HepG2 (cell line): ENCODE measurements at regions not wholly inside any gene's neighbourhood (a gene's known extent, or its start where the extent isn't known, plus 50 kb on each side); places are given as distances from the start of the nearest gene placed in this dataset.

Experiments used
- ATAC-seq: fragments of 200-7000 bp; cut with Tn5 transposase; 3 replicates; pipeline ENCODE4 v1.9.1; 2020; ENCODE audit warnings: mild to moderate bottlenecking, moderate library complexity
- BruUV-seq: library from RNA; stranded (reverse); fragments of 400-500 nt; replicated peaks from 2 replicates; lab custom pipeline; 2021; lab: Mats Ljungman, UMichigan
- CTCF ChIA-PET: fragments of 300-600 bp; formaldehyde crosslinking; extraction: SDS; loops from one replicate; lab custom pipeline; 2021; ENCODE audit warnings: low total read pairs, inconsistent platforms, low intra/inter-chr PET ratio; lab: Yijun Ruan, JAX
- POLR2A ChIA-PET: fragments of 350-600 bp; sonication (Branson Sonifier 250); formaldehyde crosslinking; loops from one replicate; lab custom pipeline; 2020; ENCODE audit warnings: antibody characterized with exemption, inconsistent platforms; lab: Yijun Ruan, JAX
- DNase-seq: peaks from one replicate; pipeline ENCODE4 v3.0.0-alpha.2; 2015; ENCODE audit warnings: low spot score
- FAIRE-seq: peaks from 3 replicates; lab custom pipeline; 2011; peaks lifted over from hg19 to GRCh38; lab: Jason Lieb, UNC
- H2AFZ ChIP-seq: one replicate; pipeline ENCODE4 v1.6.1; 2011; ENCODE audit warnings: low read length, inconsistent platforms
- H3K27ac ChIP-seq: fragments of 300-600 bp; 3 replicates; pipeline ENCODE4 v1.8.0; 2011; ENCODE audit warnings: mixed run types, mild to moderate bottlenecking, mixed read lengths, low read length, inconsistent platforms; ENCODE audit not compliant: insufficient read depth; ENCODE audit errors: extremely low read length
- H3K27me3 ChIP-seq, 2 experiments: fragments of 200-600 bp in 1 of 2; 2 replicates in 1 of 2; 3 replicates in 1 of 2; pipeline versions ENCODE4 v1.6.0 to v1.8.0; 2011; ENCODE audit warnings: low read length in 2 of 2, mild to moderate bottlenecking in 2 of 2, moderate library complexity in 2 of 2, inconsistent platforms in 1 of 2; ENCODE audit not compliant: insufficient read depth in 2 of 2, control insufficient read depth in 1 of 2
- H3K36me3 ChIP-seq, 2 experiments: fragments of 200-600 bp in 1 of 2; replicated peaks in 1 of 2; 2 replicates in 1 of 2; 3 replicates in 1 of 2; pipeline versions ENCODE4 v1.5.1 to v1.8.0; 2011; ENCODE audit warnings: low read length in 2 of 2, inconsistent platforms in 1 of 2; ENCODE audit not compliant: insufficient read depth in 2 of 2, control insufficient read depth in 1 of 2
- H3K4me1 ChIP-seq: 2 replicates; pipeline ENCODE4 v1.5.1; 2012; ENCODE audit warnings: low read length, inconsistent platforms; ENCODE audit not compliant: insufficient read depth
- H3K4me2 ChIP-seq: 2 replicates; pipeline ENCODE4 v1.6.0; 2011; ENCODE audit warnings: low read depth, low read length, inconsistent platforms
- H3K4me3 ChIP-seq, 3 experiments: fragments of 200-600 bp in 1 of 3; sonication (generic), shearing (Covaris generic) in 1 of 3; replicated peaks in 1 of 3; 2 replicates each; pipeline ENCODE4 v1.5.1; 2011 to 2016; ENCODE audit warnings: low read length in 3 of 3, inconsistent platforms in 2 of 3, low read depth in 2 of 3, mild to moderate bottlenecking in 2 of 3, control low read depth in 1 of 3, mixed read lengths in 1 of 3; ENCODE audit not compliant: insufficient read depth in 1 of 3
- H3K79me2 ChIP-seq: one replicate; pipeline ENCODE4 v1.6.1; 2011; ENCODE audit warnings: low read length, inconsistent platforms; ENCODE audit not compliant: insufficient read depth
- H3K9ac ChIP-seq: 2 replicates; pipeline ENCODE4 v1.6.0; 2011; ENCODE audit warnings: mild to moderate bottlenecking, low read depth, low read length, inconsistent platforms; ENCODE audit not compliant: insufficient read depth
- H3K9me3 ChIP-seq: 2 replicates; pipeline ENCODE4 v1.5.1; 2012; ENCODE audit warnings: mild to moderate bottlenecking, low read length
- H4K20me1 ChIP-seq: 2 replicates; pipeline ENCODE4 v1.6.0; 2011; ENCODE audit warnings: inconsistent platforms, mild to moderate bottlenecking, low read length, moderate library complexity; ENCODE audit not compliant: insufficient read depth
- ARHGAP35 ChIP-seq: sonication (generic); formaldehyde crosslinking; IDR thresholded peaks from 2 replicates; pipeline ENCODE4 v1.9.0; 2022; ENCODE audit warnings: mild to moderate bottlenecking, inconsistent platforms, moderate library complexity, missing genetic modification reagents, borderline replicate concordance
- HNRNPLL ChIP-seq: fragments of 200-400 bp; formaldehyde crosslinking; IDR thresholded peaks from 2 replicates; pipeline ENCODE4 v1.6.1; 2017; ENCODE audit warnings: mild to moderate bottlenecking, low read depth, low read length; ENCODE audit not compliant: poor library complexity, severe bottlenecking
- MED1 ChIP-seq: sonication (generic); formaldehyde crosslinking; IDR thresholded peaks from 2 replicates; pipeline ENCODE4 v1.4.0; 2020; ENCODE audit warnings: missing genetic modification reagents
- MTA1 ChIP-seq: sonication (generic); formaldehyde crosslinking; IDR thresholded peaks from 2 replicates; pipeline ENCODE4 v1.4.0; 2020; ENCODE audit warnings: missing genetic modification reagents, mild to moderate bottlenecking, borderline replicate concordance
- PAF1 ChIP-seq: IDR thresholded peaks from 2 replicates; pipeline ENCODE4 v1.6.1; 2016; ENCODE audit warnings: missing genetic modification reagents, missing compliant biosample characterization
- RBM39 ChIP-seq: fragments of 200-400 bp; formaldehyde crosslinking; IDR thresholded peaks from one replicate; pipeline ENCODE4 v1.6.1; 2018; ENCODE audit warnings: antibody characterized with exemption, mild to moderate bottlenecking, low read depth, low read length; ENCODE audit not compliant: poor library complexity, severe bottlenecking
- SRSF1 ChIP-seq: fragments of 200-400 bp; formaldehyde crosslinking; optimal IDR thresholded peaks from 2 replicates; pipeline ENCODE3; 2017; ENCODE audit warnings: mild to moderate bottlenecking, low read depth, low read length, moderate library complexity
- ZFP1 ChIP-seq: IDR thresholded peaks from 2 replicates; pipeline ENCODE4 v1.6.1; 2016
- ZNF143 ChIP-seq: sonication (generic); formaldehyde crosslinking; IDR thresholded peaks from 2 replicates; pipeline ENCODE4 v1.4.0; 2020; ENCODE audit warnings: missing genetic modification reagents
- ZNF263 ChIP-seq: sonication (generic); formaldehyde crosslinking; IDR thresholded peaks from 2 replicates; pipeline ENCODE4 v1.4.0; 2020; ENCODE audit warnings: missing genetic modification reagents
- ZNF292 ChIP-seq: sonication (generic); formaldehyde crosslinking; IDR thresholded peaks from 2 replicates; pipeline ENCODE4 v1.8.1; 2022; ENCODE audit warnings: mild to moderate bottlenecking, low read depth, missing genetic modification reagents, borderline replicate concordance
- ZNF335 ChIP-seq: sonication (generic); formaldehyde crosslinking; IDR thresholded peaks from 2 replicates; pipeline ENCODE4 v1.4.0; 2020; ENCODE audit warnings: missing genetic modification reagents
- ZNF740 ChIP-seq: sonication (generic); formaldehyde crosslinking; IDR thresholded peaks from 2 replicates; pipeline ENCODE4 v1.4.0; 2020; ENCODE audit warnings: missing genetic modification reagents
- ZNF75D ChIP-seq: sonication (generic); formaldehyde crosslinking; IDR thresholded peaks from 2 replicates; pipeline ENCODE4 v1.8.1; 2023; ENCODE audit warnings: missing genetic modification reagents, mild to moderate bottlenecking, borderline replicate concordance
- WGBS: methylation state at CpG from one replicate; pipeline ENCODE4 v1.1.6; 2017; ENCODE audit warnings: low lambda C conversion rate; 5-methylcytosine and 5-hydroxymethylcytosine counted together
- in situ Hi-C: cut with HindIII; loops from 2 replicates; pipeline ENCODE4 v1.10.0; 2017; ENCODE audit warnings: low pct_unique_long_range_greater_than_20kb; ENCODE audit not compliant: extremely low pct_ligation_motif_present
- intact Hi-C: fragments of 100-400 bp; cut with micrococcal nuclease; formaldehyde crosslinking; loops from one replicate; pipeline ENCODE4 v1.10.0; 2022; ENCODE audit not compliant: unreplicated experiment
- TF ChIP-seq, protein P1 (sequence below): sonication (generic); formaldehyde crosslinking; IDR thresholded peaks from 2 replicates; pipeline ENCODE4 v1.4.0; 2020; ENCODE audit warnings: mild to moderate bottlenecking, missing genetic modification reagents
- TF ChIP-seq, protein P2 (sequence below): sonication (generic); formaldehyde crosslinking; IDR thresholded peaks from 2 replicates; pipeline ENCODE4 v1.5.0; 2020; ENCODE audit warnings: mild to moderate bottlenecking, missing genetic modification reagents, borderline replicate concordance
- TF ChIP-seq, protein P3 (sequence below): sonication (generic); formaldehyde crosslinking; IDR thresholded peaks from 2 replicates; pipeline ENCODE4 v1.8.1; 2023; ENCODE audit warnings: mild to moderate bottlenecking, missing genetic modification reagents

DNA sequence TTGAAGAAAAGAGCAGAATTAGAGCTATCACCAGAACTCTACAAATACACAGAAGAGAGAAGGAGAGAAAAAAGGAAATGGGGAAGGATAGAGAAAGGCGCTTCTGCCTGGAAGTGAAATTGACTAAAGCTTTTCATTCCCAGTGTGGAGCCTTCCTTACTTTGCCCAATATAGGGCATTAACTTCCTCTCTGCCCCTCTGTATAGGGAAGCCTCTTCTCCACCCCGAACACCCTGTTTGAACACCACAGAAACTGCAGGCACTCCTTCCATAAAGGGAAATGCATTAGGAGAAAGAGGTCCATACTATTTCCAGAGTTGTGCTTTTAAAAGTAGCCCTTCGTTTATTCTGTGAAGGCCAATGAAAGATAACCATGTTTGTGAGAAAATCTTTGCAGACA lies 248.5 kb downstream of the RAP2B start:
- H3K36me3 ChIP-seq: no peaks in the 10 kb centered on the region
- no peak for FAIRE-seq
- 4% methylated on average over 3 of the region's 3 CpGs for WGBS
- no peak for DNase-seq
- no peaks in the 10 kb centered on the region for H3K9me3 ChIP-seq
- H3K9ac ChIP-seq: no peak overlapping the region
- POLR2A ChIA-PET: no interaction called here
- CTCF ChIA-PET: no interaction called here
- H3K27ac ChIP-seq: no peak overlapping the region
- BruUV-seq: no TSS peak
- in situ Hi-C loops: no loop called here
- intact Hi-C loops: no loop called here
- no peak overlapping the region for H2AFZ ChIP-seq
- no peak overlapping the region for H3K4me2 ChIP-seq
- ATAC-seq: no peak
- no peak overlapping the region for H3K4me3 ChIP-seq
- H4K20me1 ChIP-seq: no peaks in the 10 kb centered on the region
- H3K27me3 ChIP-seq: no peaks in the 10 kb centered on the region
- no peaks in the 10 kb centered on the region for H3K4me1 ChIP-seq
- no peaks in the 10 kb centered on the region for H3K79me2 ChIP-seq
- TF ChIP-seq SRSF1 (no peak), RBM39 (no peak), ZNF335 (CRISPR knock-in tag) (no peak), ARHGAP35 (CRISPR knock-in tag) (no peak), ZNF292 (CRISPR knock-in tag) (no peak), PAF1 (no peak), MTA1 (CRISPR knock-in tag) (no peak), HNRNPLL (no peak), ZNF75D (CRISPR knock-in tag) (no peak), ZNF740 (CRISPR knock-in tag) (no peak), ZFP1 (CRISPR knock-in tag) (no peak), ZNF143 (CRISPR knock-in tag) (no peak), MED1 (CRISPR knock-in tag) (no peak), ZNF263 (CRISPR knock-in tag) (no peak)
- TF ChIP-seq, protein P1, sequence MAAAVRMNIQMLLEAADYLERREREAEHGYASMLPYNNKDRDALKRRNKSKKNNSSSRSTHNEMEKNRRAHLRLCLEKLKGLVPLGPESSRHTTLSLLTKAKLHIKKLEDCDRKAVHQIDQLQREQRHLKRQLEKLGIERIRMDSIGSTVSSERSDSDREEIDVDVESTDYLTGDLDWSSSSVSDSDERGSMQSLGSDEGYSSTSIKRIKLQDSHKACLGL (CRISPR knock-in tag): no peak
- TF ChIP-seq, protein P2, sequence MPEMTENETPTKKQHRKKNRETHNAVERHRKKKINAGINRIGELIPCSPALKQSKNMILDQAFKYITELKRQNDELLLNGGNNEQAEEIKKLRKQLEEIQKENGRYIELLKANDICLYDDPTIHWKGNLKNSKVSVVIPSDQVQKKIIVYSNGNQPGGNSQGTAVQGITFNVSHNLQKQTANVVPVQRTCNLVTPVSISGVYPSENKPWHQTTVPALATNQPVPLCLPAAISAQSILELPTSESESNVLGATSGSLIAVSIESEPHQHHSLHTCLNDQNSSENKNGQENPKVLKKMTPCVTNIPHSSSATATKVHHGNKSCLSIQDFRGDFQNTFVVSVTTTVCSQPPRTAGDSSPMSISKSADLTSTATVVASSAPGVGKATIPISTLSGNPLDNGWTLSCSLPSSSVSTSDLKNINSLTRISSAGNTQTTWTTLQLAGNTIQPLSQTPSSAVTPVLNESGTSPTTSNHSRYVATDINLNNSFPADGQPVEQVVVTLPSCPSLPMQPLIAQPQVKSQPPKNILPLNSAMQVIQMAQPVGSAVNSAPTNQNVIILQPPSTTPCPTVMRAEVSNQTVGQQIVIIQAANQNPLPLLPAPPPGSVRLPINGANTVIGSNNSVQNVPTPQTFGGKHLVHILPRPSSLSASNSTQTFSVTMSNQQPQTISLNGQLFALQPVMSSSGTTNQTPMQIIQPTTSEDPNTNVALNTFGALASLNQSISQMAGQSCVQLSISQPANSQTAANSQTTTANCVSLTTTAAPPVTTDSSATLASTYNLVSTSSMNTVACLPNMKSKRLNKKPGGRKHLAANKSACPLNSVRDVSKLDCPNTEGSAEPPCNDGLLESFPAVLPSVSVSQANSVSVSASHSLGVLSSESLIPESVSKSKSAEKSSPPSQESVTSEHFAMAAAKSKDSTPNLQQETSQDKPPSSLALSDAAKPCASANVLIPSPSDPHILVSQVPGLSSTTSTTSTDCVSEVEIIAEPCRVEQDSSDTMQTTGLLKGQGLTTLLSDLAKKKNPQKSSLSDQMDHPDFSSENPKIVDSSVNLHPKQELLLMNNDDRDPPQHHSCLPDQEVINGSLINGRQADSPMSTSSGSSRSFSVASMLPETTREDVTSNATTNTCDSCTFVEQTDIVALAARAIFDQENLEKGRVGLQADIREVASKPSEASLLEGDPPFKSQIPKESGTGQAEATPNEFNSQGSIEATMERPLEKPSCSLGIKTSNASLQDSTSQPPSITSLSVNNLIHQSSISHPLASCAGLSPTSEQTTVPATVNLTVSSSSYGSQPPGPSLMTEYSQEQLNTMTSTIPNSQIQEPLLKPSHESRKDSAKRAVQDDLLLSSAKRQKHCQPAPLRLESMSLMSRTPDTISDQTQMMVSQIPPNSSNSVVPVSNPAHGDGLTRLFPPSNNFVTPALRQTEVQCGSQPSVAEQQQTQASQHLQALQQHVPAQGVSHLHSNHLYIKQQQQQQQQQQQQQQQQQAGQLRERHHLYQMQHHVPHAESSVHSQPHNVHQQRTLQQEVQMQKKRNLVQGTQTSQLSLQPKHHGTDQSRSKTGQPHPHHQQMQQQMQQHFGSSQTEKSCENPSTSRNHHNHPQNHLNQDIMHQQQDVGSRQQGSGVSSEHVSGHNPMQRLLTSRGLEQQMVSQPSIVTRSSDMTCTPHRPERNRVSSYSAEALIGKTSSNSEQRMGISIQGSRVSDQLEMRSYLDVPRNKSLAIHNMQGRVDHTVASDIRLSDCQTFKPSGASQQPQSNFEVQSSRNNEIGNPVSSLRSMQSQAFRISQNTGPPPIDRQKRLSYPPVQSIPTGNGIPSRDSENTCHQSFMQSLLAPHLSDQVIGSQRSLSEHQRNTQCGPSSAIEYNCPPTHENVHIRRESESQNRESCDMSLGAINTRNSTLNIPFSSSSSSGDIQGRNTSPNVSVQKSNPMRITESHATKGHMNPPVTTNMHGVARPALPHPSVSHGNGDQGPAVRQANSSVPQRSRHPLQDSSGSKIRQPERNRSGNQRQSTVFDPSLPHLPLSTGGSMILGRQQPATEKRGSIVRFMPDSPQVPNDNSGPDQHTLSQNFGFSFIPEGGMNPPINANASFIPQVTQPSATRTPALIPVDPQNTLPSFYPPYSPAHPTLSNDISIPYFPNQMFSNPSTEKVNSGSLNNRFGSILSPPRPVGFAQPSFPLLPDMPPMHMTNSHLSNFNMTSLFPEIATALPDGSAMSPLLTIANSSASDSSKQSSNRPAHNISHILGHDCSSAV (CRISPR knock-in tag): no peak
- TF ChIP-seq, protein P3, sequence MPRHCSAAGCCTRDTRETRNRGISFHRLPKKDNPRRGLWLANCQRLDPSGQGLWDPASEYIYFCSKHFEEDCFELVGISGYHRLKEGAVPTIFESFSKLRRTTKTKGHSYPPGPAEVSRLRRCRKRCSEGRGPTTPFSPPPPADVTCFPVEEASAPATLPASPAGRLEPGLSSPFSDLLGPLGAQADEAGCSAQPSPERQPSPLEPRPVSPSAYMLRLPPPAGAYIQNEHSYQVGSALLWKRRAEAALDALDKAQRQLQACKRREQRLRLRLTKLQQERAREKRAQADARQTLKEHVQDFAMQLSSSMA (CRISPR knock-in tag): no peak
